A204.1 (cell line): ENCODE measurements at regions not wholly inside any gene's neighbourhood (a gene's known extent, or its start where the extent isn't known, plus 50 kb on each side); places are given as distances from the start of the nearest gene placed in this dataset.
"Not testable (repeated sequence)": the region's sequence is repeated elsewhere in the genome, so short reads cannot be mapped to it uniquely, and the experiment has no call there.

Source experiments
- FAIRE-seq: peaks from 2 replicates; lab custom pipeline; 2012; peaks lifted over from hg19 to GRCh38; lab: Jason Lieb, UNC

DNA sequence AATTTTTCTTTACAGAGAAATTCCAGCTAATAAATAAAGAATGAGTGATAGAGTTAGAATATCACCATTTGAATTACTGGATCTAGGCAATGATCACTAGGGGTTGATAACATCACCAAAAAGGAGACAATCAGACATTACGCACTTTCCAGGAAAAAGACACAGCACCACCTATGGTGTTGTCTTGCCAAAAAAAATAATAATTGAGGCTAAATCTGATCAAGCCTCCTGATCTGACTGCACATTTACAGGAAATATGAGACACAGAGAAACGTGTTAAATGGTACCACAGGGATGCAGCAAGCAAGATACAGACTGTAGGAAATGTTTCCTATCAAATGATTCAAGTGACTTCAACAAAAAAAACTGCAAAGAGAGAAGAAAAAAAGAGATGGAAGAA, 92.8 kb downstream of the EOMES start:
- FAIRE-seq: no peak

DNA sequence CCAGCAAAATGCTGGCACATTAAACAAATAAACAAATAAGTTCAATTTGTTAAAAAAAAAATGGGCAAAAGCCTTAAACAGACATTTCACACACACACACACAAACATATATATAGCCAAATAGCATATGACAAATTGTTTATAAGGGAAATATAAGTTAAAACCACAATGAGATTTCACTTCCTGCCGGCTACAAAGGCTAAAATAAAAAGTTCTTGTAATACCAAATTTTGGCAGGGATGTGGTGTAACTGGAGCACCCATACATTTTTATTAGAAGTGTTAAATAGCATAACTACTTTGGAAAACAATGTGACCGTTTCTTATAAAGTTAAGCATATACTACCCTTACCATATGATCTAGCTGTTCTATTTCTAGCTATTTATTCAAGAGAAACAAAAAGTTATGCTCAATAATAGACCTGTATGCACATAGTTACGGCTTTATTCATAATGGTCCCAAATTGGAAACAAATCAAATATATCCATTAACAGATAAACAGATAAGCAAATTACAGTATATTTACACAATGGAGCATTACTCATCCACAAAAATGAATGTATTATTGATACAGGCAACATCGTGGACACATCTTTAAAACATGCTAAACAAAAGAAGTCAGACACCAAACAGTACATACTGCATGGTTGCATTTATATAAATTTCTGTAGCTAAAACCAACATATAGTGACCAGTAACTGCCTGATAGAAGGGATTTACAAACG, 93.9 kb downstream of the EOMES start:
- no peak for FAIRE-seq

DNA sequence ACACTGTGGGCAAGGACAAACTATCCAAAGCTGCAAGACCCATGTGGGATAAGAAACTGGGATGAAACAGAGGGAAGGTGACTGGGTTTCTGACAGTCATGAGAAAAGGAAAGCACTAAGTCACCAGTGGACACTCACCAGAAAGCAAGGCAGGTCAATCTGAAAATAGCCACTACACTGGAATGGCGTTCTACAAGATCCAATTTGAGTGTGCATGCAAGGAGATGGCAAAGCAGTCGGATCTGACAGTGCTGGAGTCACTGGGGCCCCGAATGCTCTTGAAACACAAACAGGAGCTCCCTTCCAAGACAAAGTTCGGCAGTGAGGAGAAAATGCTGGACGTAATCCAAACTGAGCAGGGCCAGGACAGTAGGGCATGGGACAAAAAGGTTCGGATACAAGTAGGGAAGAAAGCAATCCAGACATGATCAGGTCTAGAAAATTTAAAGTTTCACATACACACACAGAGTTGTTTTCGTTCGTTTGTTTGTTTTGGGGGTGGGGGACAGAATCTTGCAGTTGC, 95.5 kb downstream of the EOMES start:
- FAIRE-seq: no peak

DNA sequence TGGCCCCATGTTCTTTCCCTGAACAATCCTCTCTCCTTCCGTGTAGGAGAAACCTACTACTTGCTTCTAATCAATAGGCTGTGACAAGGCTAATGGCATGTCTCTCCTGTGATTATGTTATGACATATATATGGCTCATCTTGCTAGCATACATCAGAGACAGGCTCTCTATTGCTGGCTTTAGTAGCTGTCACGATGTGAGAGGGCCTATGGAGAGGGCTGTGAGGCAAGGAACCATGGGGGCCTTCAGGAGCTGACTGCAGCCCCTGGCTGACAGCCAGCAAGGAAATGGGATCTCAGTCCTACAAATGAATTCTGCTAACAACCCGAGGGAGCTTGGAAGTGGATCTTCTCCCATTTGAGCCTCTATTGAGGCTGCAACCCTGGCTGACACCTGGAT, 96.3 kb downstream of the EOMES start:
- FAIRE-seq: no peak

DNA sequence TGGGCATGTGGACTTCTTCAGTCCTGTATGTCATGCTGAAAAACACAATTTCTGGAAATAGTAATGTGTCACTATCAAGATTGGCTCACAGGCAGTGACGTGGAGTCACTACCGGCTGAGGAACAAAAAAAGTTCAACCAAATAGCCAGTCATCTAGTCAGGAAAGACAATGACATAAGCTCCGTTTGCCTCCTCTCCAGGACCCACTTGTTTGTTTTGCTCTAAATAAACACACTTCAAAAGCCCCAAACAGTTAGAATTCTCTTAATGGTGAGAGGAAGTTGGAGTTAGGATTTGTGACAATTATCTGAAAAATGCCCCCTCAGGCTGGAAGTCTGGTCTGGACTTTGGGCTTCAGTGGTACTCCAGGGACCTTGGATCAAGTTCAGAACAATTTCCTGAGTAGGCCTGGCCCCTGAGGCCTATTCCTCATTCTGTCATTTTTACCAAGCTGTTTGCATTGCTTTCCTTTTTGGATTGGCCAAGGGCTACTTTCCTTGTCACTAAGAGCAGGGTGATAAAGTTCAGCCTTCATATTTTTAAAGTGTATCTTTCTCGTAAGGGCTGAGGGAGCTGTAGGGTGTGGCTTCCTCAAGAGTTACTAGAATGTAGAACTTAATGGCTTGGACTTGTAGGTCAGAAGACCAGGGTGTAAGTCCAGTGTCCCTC, 98.9 kb downstream of the EOMES start:
- no peak for FAIRE-seq

DNA sequence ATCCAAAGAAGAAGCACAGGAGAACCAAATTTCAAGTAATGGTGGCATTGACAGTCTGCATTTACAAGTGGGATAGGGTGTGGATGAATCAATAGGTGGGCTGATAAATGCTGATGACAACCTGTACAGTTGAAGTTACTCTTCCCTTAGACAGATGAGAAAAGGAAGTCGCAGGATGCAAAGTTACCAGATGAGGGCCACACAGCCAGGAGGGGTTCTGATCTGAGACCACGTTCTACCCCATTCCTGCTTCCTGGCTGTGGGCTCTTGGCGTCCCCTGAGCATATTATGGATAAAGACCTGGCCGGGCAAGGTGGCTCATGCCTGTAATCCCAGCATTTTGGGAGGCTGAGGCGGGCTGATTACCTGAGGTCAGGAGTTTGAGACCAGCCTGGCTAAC, 104.6 kb downstream of the EOMES start:
- no peak for FAIRE-seq

DNA sequence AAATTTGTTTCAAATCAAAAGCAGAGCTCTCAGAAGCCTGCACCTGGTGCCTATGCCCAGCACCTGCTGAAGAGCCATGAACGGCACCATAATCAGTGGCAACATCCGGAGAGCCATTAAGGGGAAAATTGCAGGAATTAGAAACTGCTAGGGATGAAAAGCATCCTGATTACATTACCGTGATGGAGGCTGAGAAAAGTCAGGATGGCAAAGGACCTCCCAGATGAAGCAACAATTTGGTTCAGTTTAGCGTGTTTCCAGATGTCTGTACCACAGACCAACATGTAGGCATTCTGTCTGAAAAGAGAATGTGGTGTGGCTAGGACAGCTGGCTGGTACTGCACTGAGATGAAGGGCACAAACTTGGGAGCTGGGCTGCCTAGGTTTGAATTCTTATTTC, 106.1 kb downstream of the EOMES start:
- FAIRE-seq: no peak

DNA sequence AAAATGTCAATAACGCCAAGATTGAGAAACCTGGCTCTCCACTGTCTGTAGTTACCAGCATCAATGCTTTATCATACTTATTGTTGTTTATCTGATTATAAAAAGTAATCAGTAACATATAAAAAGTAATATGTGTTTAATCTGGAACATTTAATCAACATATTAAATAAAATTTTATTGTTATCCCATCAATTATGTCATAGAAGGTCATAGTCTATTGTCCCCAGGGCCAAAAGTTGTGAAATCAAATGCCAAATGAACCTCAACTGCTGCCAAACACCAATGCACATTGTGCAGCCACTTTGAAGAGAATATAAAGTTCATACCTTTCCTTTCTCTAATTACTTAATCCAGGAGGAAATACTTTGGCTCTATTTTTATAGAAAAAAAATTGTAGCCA, 106.6 kb downstream of the EOMES start:
- FAIRE-seq: no peak

DNA sequence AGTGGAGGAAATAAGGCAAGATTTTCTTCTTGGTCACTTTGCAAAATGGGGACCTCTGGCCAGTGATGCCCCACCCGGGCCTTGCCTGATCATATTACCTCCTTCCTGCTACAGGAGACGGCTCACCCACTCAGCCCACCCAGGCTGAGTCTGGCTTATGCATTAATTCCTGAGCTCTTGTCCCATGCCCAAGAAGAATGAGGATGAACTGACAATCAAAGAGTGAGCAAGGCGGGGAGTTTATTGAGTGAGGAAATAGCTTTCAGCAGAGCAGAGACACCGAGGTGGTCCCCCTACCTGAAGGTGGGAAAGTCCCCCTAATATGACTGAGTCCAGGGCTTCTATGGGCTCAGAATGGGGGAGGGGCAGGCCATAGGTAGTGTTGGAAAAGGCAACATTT, 107.5 kb downstream of the EOMES start:
- no peak for FAIRE-seq

DNA sequence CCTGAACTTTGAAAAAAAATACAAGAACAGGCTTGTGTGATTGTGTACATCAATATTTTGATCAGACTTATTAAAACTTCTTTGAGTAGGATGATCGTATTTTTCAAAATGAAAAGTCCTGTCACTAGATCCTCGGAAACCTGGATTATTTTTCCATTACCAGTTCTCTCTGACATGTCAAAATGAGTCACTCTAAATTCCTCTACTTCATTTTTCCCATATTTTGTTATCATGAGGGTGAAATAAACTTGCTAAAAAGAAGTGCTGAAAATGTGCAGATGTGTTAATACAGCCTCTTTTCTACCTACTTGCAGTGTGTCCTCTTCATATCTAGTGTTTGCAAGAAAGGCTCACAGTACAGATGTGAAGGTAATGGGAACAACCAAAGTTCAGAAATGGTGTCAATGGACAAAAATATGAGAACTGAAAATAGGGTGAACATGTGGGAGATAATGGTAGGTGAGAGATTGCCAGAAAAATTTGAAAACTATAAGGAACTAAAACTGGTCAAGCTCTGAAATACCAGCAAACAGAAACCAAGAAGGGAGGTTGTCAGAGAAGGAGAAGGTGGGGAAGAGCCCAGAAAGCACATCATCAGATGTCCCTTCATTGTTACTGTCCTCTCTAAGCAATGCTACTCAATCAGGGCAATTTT, 108.2 kb downstream of the EOMES start:
- FAIRE-seq: no peak

DNA sequence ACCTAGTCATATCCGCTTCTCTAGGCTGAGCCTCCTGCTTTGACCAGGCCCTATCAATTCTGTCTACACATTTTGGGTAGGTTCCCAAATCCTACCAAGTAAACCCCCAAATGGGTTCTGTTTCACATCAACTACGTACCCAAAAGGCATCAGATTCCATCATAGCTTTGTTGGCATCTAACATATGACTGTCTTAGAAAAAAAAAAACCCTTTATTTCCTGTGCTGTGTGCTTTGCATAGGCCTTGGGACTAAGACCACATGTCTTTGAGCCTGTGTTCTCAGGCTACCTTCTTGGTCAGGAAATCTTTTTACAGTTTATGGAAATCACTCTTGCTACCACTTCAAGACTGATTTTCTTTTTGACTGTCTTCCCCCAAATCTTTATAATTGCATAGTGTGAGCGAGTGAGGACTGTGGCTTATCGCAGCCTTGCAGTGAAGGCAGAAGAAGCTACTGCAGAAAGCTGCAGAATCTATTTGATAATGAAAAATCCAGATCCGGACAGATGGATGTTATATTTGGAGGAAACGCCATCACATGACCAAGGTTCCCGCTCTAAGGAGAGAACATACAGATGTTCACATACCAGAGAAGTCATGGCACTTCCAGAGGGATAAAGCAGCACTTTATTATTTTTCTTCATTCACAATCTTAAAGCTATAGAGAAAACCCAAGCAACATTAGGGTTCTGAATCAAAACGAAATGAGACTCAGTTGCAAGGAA, 111.2 kb downstream of the EOMES start:
- no peak for FAIRE-seq

DNA sequence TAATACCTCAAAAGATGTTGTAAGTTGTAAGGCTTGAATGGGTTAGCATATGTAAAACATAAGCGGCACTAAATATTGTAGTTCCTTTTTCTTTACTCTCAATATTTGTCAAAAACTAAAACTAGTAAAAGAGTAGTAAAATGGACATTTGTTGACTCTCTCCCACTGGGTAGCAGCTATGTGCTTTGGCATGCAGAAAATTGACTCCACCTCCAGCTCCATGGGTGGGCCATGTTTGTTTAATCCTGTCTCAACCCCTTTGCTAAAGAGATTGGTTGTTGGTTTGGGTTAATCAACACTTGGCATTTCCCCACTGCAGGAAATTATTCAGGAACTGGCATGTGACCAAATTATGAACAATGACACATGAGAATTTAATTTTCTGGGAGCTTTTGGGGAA, 114.8 kb downstream of the EOMES start:
- no peak for FAIRE-seq

DNA sequence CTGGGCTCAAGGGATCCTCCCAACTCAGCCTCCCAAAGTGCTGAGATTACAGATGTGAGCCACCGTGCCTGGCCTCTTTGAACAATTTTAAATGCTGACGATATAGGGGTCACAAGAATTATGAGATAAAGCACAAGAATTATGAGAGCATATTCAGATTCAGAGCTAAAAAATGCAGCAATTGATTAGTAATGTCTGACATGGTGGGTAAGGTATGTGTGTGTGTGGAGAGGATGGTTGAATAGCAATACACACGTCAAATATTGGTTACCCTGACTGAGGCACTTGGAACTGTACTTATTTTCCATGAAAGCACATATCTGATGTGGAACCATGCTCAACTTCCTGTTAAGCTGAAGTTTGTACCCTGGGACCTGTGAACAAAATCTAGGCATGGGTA, 115.6 kb downstream of the EOMES start:
- FAIRE-seq: no peak

DNA sequence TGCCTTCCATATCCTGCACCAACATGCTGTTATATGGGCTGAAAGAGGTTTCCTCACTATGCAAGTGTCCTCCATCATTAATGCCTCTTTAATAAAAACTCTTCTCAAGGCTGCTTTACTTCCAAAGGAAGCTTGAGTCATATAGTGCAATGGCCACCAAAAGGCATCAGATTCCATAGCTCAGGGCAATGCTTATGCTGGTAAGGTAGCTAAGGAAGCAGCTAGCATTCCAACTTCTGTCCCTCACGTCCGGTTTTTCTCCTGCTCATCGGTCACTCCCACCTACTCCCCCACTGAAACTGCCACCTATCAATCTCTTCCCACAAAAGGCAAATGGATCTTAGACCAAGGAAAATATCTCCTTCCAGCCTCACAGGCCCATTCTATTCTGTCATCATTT, 117.1 kb upstream of the SLC4A7 start:
- not testable (repeated sequence) for FAIRE-seq

DNA sequence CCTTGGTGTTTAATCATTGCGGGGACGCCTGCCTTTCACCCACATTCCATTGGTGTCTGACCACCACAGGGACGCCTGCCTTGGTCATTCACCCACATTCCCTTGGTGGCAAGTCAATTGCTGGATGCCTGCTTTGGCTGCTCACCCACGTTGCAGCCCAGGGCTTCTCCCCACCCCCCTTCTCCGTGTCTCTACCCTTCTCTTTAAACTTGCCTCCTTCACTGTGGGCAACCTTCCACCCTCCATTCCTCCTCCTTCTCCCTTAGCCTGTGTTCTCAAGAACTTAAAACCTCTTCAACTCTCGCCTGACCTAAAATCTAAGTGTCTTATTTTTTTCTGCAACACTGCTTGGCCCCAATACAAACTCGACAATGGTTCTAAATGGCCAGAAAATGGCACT, 115.6 kb upstream of the SLC4A7 start:
- not testable (repeated sequence) for FAIRE-seq

DNA sequence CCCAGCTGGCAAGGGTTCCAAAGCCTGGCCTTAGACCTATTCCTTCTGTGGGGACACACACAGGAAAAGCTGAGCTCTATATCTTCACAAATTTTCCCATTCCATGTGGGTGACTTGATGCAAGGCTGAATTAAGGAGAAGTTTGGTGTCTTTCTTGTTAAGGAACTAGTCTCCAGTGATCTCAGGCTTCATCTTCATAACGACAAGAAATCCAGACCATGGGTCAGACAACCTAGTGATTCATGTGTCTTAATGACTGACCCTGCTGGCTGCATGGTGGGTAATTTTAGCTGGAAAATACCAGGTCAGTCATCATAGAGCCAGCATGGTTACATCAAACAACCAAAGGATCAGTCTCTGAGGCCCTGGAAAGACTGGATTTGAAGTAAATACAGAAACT, 112.7 kb upstream of the SLC4A7 start:
- FAIRE-seq: no peak

DNA sequence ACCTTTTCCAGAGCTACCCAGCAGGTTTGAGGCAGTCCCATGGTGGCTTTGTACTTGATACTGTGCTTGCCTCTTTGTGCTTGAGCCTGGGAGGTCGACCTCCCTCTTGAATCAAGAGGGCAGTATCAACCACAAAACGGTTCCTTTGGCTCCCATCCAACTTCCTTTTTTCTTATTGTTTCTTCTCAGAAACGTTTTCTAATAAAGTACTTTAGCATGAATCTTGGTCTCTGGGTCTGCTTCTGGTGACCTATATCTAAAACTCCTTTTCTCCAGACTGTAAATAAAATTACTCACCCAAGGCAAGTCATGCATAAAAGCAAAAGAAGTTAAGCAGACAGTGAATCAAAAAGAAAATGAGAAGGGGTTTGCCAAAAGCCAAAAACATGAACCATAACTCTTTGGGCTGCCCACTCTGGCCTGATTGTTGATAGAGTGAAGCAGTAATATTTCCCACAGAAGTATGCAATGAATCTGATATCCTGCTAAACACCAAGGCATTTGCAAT, 112.2 kb upstream of the SLC4A7 start:
- no peak for FAIRE-seq

DNA sequence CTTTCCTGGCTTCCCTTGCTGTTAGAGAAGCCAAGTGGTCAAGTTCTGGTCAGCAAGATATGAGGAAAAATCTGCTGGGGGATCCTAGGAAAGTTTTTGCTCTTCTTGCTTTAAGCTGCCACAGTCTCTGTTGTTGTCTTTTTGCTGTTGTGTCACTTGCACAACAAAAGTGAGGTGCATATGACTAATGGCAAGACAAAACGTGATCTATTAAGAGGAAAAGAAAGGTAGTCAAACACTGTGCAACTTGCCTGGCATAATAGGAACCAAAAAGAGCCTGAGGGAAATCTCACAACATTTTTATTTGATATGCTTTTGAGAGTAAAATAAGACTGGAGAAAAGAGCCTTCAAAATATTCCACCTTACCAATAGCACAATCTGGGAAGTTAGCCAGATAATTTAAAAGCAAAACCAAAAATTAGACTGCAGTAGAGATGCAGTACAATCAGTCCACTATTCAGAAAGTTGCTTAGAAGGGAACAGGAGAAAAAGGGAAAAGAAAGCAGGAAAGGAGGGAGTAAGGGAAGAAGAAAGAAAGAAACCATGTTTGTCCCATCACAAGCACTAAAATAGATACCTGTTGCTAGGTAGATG, 110.0 kb upstream of the SLC4A7 start:
- no peak for FAIRE-seq

DNA sequence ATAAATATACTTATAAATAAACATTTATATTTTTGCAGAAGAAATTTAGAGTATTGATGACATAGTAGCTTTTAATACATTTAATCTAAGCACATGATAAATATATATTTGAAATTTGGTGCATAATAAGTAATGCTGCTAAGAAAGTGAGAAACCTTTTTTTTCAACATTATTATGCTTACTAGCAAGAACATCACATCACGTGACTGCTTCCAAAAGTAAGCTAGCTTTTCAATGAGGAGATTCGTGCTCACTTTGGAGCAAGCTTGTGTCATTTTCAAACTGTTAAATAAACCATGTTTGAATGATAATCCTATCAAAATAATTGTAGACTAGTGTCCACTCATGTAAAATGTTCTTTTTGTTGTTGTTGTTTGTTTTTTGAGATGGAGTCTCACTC, 109.0 kb upstream of the SLC4A7 start:
- no peak for FAIRE-seq

DNA sequence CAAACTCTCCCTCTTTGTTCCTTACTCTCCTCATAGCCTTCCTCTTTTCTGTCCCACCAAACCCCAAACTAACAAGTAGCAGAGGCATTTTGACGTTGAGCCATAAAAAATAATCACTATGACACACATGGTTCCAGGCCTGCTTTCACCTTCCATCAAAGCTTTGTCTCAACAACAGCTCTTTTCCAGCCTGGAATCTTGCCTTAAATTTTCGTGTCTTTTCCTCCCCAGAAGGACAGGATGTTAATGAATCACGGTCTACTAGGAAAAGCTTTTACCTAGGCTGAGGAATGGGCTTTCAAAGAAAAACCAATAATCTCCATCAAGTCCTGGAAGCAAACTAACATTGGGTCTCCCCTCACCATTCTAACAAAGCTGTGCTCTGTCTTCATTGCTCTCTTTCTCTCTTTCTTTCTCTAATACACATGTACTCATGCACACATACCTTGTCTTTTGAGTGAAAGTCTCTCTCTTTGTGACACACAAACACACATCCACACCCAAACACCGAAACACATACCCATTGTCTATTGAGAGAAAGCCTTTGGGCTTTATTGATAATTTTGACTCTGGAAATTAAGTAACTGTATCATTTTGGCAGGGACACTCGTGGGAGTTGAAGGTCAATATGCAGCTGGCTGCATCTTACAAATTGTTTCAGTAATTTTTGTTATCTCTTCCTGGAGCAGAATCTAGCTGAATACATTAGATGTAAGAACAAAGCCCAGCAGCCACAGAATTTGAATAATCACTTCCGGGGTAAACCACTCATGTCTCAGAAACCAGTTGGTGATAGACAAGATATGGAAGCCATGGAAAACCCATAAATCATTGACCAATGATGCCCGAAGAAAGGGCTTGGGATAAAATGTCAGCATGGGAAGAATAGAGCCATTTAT, 107.4 kb upstream of the SLC4A7 start:
- FAIRE-seq: peak; percentile 67
